DND-41 (cell line): ENCODE measurements at regions not wholly inside any gene's neighbourhood (a gene's known extent, or its start where the extent isn't known, plus 50 kb on each side); places are given as distances from the start of the nearest gene placed in this dataset.

Source experiments
- EZH2 ChIP-seq: IDR thresholded peaks from 3 replicates; pipeline ENCODE4 v1.6.1; 2012; ENCODE audit warnings: borderline replicate concordance, low read depth, mild to moderate bottlenecking, moderate library complexity, low read length, inconsistent platforms; ENCODE audit not compliant: severe bottlenecking
- TF ChIP-seq, protein P1 (sequence below): IDR thresholded peaks from 2 replicates; pipeline ENCODE4 v1.5.1; 2012; ENCODE audit warnings: borderline replicate concordance, low read length, moderate library complexity, mild to moderate bottlenecking; ENCODE audit not compliant: poor library complexity, severe bottlenecking; ENCODE audit errors: extremely low read depth

DNA sequence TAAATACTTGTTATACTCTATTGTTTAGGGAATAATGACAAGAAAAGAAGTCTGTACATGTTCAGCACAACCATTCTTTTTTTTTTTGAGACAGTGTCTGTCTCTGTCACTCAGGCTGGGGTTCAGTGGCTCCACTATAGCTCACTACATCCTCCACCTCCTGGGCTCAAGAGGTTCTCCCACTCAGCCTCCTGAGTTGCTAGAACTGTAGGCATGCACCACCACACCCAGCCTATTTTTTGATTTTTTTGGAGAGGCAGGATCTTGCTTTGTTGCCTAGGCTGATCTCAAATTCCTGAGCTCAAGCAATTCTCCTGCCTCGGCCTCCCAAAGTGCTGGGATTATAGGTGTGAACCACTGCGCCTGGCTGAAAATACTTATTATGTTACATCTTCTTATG, 250.0 kb downstream of the MIAT start:
- TF ChIP-seq, protein P1, sequence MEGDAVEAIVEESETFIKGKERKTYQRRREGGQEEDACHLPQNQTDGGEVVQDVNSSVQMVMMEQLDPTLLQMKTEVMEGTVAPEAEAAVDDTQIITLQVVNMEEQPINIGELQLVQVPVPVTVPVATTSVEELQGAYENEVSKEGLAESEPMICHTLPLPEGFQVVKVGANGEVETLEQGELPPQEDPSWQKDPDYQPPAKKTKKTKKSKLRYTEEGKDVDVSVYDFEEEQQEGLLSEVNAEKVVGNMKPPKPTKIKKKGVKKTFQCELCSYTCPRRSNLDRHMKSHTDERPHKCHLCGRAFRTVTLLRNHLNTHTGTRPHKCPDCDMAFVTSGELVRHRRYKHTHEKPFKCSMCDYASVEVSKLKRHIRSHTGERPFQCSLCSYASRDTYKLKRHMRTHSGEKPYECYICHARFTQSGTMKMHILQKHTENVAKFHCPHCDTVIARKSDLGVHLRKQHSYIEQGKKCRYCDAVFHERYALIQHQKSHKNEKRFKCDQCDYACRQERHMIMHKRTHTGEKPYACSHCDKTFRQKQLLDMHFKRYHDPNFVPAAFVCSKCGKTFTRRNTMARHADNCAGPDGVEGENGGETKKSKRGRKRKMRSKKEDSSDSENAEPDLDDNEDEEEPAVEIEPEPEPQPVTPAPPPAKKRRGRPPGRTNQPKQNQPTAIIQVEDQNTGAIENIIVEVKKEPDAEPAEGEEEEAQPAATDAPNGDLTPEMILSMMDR: no peak
- no peak for TF ChIP-seq EZH2
